Type B pancreatic cell (in vitro differentiated cells): ENCODE measurements at regions not wholly inside any gene's neighbourhood (a gene's known extent, or its start where the extent isn't known, plus 50 kb on each side); places are given as distances from the start of the nearest gene placed in this dataset.

Experiments
- DNase-seq: peaks from one replicate; pipeline ENCODE4 v3.0.0; 2021; ENCODE audit warnings: mixed read lengths; ENCODE audit not compliant: unreplicated experiment; ENCODE audit errors: extremely low spot score
- H3K27ac Mint-ChIP-seq: 2 replicates; pipeline ENCODE4 v1.8.0; 2021; ENCODE audit warnings: mild to moderate bottlenecking, mixed read lengths
- H3K27me3 Mint-ChIP-seq: 2 replicates; pipeline ENCODE4 v1.8.0; 2021; ENCODE audit warnings: mixed read lengths
- H3K36me3 Mint-ChIP-seq: 2 replicates; pipeline ENCODE4 v1.8.0; 2021; ENCODE audit warnings: mixed read lengths
- H3K4me1 Mint-ChIP-seq: one replicate; pipeline ENCODE4 v1.8.0; 2021; ENCODE audit warnings: mixed read lengths; ENCODE audit not compliant: unreplicated experiment
- H3K4me3 Mint-ChIP-seq: 2 replicates; pipeline ENCODE4 v1.8.0; 2021; ENCODE audit warnings: mild to moderate bottlenecking, mixed read lengths
- H3K9me3 Mint-ChIP-seq: 2 replicates; pipeline ENCODE4 v1.8.0; 2021; ENCODE audit warnings: mixed read lengths
- TF ChIP-seq, protein P1 (sequence below): fragments of 200-600 bp; sonication (generic); conservative IDR thresholded peaks from 2 replicates; pipeline ENCODE4 v1.5.0; 2021; ENCODE audit warnings: antibody characterized with exemption, mild to moderate bottlenecking

DNA sequence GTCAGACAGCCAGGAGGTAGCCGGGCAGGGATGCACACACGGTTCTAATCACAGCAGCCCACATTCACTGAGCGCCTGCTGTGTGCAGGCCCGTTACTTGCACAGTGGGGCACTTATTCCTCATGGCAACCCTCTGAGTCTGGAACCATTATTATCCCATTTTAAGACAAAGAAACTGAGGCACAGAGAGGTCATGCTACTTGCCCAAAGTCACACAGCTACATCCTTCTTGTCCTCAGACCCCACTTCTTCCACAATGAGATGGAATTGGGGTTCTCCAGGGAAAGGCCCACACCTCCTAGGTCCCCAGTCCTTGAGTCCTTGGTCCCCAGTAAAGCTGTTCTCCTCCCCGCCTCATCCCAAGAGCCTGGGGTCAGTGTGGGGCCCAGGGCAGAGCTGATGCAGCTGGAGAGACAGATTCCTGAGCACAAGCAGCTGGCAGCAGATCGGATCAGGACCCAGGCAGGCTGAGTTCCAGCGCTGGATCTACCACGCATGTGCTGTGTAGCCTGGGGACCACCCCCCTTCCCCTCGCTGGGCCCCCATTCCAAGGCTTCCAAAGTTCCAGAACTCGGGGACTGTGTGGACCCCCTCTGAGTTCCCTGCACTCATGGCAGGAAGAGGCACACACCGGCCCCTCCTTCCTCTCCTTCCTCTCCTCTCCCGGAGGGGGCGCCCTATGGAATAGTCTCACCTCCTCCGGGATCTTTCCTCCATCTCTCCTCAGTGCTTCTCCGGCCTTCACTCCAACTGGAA, 393.4 kb downstream of the MATN1 start:
- no peak overlapping the region for H3K27ac Mint-ChIP-seq
- H3K27me3 Mint-ChIP-seq = peaks cover 3% of the 10 kb centered on the region
- H3K9me3 Mint-ChIP-seq = no peaks in the 10 kb centered on the region
- TF ChIP-seq, protein P1, sequence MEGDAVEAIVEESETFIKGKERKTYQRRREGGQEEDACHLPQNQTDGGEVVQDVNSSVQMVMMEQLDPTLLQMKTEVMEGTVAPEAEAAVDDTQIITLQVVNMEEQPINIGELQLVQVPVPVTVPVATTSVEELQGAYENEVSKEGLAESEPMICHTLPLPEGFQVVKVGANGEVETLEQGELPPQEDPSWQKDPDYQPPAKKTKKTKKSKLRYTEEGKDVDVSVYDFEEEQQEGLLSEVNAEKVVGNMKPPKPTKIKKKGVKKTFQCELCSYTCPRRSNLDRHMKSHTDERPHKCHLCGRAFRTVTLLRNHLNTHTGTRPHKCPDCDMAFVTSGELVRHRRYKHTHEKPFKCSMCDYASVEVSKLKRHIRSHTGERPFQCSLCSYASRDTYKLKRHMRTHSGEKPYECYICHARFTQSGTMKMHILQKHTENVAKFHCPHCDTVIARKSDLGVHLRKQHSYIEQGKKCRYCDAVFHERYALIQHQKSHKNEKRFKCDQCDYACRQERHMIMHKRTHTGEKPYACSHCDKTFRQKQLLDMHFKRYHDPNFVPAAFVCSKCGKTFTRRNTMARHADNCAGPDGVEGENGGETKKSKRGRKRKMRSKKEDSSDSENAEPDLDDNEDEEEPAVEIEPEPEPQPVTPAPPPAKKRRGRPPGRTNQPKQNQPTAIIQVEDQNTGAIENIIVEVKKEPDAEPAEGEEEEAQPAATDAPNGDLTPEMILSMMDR = no peak
- peaks cover 7% of the 10 kb centered on the region for H3K4me1 Mint-ChIP-seq
- H3K36me3 Mint-ChIP-seq = no peaks in the 10 kb centered on the region
- H3K4me3 Mint-ChIP-seq = no peak overlapping the region
- no peak for DNase-seq

DNA sequence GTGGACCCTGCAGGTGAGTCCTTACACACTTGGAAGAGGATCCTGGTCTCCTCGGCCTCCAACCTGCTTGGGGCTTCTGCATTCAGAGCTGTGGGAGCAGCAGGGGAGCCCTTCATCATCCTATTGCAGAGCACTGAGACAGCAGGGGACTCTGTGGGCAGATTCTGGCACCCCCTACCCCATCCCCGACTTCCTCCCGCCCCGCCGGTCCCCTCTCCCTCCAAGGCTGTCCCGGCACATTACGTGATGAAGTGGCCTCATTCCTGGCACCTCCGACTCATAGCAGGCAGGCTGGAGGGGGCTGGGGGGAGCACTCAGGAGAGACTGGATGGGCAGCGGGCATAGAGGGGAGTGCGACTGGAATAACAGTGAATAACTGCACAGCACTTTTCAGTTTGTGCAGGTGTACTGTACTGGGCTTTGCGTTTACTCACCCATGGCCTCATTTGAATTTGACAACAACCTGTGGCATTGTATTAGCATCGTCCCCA, 394.1 kb downstream of the MATN1 start:
- H3K27ac Mint-ChIP-seq = no peak overlapping the region
- TF ChIP-seq, protein P1 = no peak
- H3K36me3 Mint-ChIP-seq = no peaks in the 10 kb centered on the region
- no peak overlapping the region for H3K4me3 Mint-ChIP-seq
- peaks cover 7% of the 10 kb centered on the region for H3K4me1 Mint-ChIP-seq
- H3K9me3 Mint-ChIP-seq = no peaks in the 10 kb centered on the region
- DNase-seq = no peak
- H3K27me3 Mint-ChIP-seq = peaks cover 3% of the 10 kb centered on the region

- peaks cover 7% of the 10 kb centered on the region for H3K4me1 Mint-ChIP-seq
Observed at GRCh38 chr1:30328401-30329262, 394.8 kb downstream of the MATN1 start.

DNA sequence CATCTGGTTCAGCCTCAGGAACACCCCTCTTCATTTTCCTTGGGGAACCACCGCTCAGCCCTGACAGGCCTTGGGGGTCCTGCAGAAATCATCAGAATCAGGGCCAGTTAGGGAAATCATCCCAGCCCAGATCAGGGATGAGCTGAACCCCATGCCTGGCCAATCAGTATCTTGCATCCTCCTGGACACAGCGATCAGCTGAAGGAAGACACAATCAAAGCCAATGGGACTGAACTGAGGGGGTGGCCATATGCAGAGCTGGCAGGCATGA, 395.4 kb downstream of the MATN1 start:
- H3K9me3 Mint-ChIP-seq = no peaks in the 10 kb centered on the region
- no peak for DNase-seq
- H3K27ac Mint-ChIP-seq = no peak overlapping the region
- H3K4me1 Mint-ChIP-seq = peaks cover 8% of the 10 kb centered on the region
- H3K4me3 Mint-ChIP-seq = no peak overlapping the region
- H3K27me3 Mint-ChIP-seq = peaks cover 6% of the 10 kb centered on the region
- H3K36me3 Mint-ChIP-seq = no peaks in the 10 kb centered on the region
- TF ChIP-seq, protein P1 = no peak

More at GRCh38 chr1:30328401-30329262, 394.8 kb downstream of the MATN1 start:
- TF ChIP-seq, protein P1 = no peak
- Mint-ChIP-seq H3K27ac (no peak overlapping the region), H3K4me3 (no peak overlapping the region), H3K9me3 (no peaks in the 10 kb centered on the region), H3K36me3 (no peaks in the 10 kb centered on the region), H3K27me3 (peaks cover 3% of the 10 kb centered on the region)
- DNase-seq = no peak

- H3K27me3 Mint-ChIP-seq = peaks cover 7% of the 10 kb centered on the region
- H3K4me3 Mint-ChIP-seq = no peak overlapping the region
- peaks cover 11% of the 10 kb centered on the region for H3K4me1 Mint-ChIP-seq
- no peak for DNase-seq
- H3K9me3 Mint-ChIP-seq = no peaks in the 10 kb centered on the region
- H3K36me3 Mint-ChIP-seq = no peaks in the 10 kb centered on the region
- H3K27ac Mint-ChIP-seq = no peak overlapping the region
- TF ChIP-seq, protein P1 = no peak
Observed at GRCh38 chr1:30327370-30328099, 395.9 kb downstream of the MATN1 start.
